ENCODE measurements at regions not wholly inside any gene's neighbourhood (a gene's known extent, or its start where the extent isn't known, plus 50 kb on each side); places are given as distances from the start of the nearest gene placed in this dataset.

DNA sequence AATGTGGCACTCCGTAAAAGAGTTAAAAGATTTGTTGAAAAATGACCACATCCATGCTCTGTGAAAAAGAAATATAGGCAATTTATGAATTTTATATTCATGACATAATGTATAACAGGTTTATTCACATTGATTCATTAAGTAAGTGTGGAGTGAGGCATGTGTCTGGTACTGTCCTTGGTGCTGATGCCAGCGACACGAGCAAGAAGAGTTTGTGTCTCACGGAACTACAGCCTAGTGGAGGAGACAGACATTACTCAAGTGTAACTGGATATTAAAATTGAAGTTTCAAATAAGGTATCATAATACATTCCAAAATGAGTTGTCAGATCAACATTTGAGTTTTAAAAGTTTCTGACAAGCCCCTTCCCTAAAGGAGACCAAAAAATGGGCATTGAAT is 122.7 kb upstream of the PRNP start:
- intact Hi-C loops (cut with DNase I): no loop called here
- DNase-seq (ENCODE audit: low spot score): no peak

GRCh38 chr20:4563031-4563430 is 123.2 kb upstream of the PRNP start:
- intact Hi-C loops (cut with DNase I): no loop called here
- DNase-seq (ENCODE audit: low spot score): no peak

DNA sequence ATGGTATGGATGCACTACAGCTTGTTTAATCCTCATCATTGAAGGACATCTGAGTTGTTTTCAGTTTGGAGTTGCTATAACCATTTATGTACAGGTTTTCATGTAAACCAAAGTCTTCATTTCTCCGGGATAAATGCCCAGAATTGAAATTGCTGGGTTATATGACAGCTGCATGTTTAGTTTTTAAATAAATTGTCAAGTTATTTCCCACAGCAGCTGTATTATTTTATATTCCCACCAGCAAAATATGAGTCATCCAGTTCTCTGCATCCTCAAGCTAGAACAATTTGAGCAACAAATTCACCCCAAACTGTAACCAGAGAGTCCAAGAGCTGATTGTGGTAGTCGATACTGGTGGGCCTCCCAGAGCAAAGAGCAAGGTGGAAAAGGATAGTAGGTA is 125.6 kb upstream of the PRNP start:
- no peak for DNase-seq (ENCODE audit: low spot score)
- intact Hi-C loops (cut with DNase I): no loop called here

- no peak for DNase-seq (ENCODE audit: low spot score)
- intact Hi-C loops (cut with DNase I): no loop called here
These were observed 126.3 kb upstream of the PRNP start for GRCh38 chr20:4559906-4560305.

- no peak for DNase-seq (ENCODE audit: low spot score)
- intact Hi-C loops (cut with DNase I): no loop called here
These were observed 127.2 kb upstream of the PRNP start for GRCh38 chr20:4559106-4559505.

- DNase-seq (ENCODE audit: low spot score): no peak
- intact Hi-C loops (cut with DNase I): no loop called here
These were observed 129.5 kb upstream of the PRNP start for GRCh38 chr20:4556781-4557180.

DNA sequence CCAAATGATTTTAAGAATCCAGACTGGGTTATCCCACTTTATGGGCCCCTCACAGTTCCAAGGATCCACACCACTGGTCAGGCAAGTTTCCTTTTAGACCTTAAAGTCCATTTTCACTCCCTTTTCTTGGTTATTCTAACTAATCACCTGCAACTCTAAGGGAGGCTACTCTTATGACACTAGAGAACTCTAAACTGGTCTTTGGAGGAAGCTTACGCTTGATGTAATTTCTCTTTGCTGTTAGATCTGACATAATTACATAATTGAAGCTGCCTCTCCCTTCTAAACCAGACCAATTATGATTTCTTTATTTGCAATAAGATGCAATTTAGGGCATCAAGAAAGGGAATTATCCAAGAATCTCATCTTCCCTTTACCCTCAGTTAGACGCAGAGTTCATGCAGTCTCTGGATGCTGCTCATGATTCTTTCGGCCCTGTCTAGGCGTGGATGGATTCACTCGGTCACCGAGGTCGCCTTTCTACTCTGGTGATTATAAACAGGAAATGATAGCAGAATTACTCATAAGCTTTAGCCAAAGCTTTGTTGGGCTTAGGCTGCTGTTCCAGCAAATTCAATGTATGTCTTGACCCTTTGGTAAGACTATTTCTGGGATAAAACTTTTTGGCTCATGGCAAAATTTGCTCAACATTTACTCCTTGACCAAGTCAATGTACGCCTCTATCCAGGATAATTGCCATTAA is 130.9 kb upstream of the PRNP start:
- intact Hi-C loops (cut with DNase I): no loop called here
- DNase-seq (ENCODE audit: low spot score): no peak

DNA sequence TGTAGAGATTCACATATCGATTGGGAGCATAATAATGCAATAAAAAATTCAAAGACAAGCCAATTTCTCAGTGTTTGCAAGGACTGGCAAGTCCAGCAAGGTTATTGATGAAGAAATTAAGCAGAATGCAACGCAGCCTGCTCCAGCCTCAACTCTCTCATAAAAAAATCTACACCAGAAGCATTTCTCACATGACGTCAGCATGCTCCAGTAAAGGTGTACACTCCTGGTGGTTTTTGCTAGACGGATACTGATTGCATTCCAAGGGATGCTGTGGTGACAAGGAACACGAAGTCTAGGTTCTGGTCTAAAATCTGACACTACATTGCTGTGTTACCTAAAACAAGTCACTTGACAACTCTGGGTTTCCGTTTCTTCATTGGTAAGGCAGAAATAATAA is 131.9 kb upstream of the PRNP start:
- intact Hi-C loops (cut with DNase I): no loop called here

DNA sequence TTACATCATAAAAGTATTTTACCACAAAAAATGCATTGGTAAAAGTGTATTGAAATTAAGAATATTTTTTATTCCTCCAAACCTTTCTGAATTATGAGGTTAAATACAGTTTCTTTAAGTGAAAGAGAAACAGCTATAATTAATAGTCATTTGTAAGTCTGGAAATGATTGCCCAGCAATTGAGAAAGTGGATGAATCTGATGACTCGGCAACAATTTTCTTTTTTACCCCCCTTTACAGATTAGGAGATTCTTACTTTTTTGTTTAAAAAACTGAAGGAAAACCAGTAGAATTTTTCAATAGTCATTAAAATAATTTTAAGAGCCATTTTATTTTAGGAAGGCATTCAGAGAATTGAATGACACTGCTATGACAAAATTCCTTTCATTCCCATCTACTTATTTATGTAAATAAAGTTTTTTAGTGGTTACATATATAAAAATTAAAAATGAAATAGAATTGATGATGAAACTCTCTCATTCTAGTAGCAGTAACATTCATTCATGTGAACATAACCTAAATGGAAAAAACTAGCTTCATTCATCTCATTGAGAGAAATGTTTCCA is 134.1 kb upstream of the PRNP start:
- intact Hi-C loops (cut with DNase I): no loop called here
- DNase-seq (ENCODE audit: low spot score): no peak

More for the DNA sequence above, 131.9 kb upstream of the PRNP start:
- no peak for DNase-seq (ENCODE audit: low spot score)

GRCh38 chr20:4550740-4551139 is 135.5 kb upstream of the PRNP start:
- intact Hi-C loops (cut with DNase I): no loop called here
- DNase-seq (ENCODE audit: low spot score): no peak

GRCh38 chr20:4549711-4550259 is 136.5 kb upstream of the PRNP start:
- DNase-seq (ENCODE audit: low spot score): no peak
- intact Hi-C loops (cut with DNase I): no loop called here

DNA sequence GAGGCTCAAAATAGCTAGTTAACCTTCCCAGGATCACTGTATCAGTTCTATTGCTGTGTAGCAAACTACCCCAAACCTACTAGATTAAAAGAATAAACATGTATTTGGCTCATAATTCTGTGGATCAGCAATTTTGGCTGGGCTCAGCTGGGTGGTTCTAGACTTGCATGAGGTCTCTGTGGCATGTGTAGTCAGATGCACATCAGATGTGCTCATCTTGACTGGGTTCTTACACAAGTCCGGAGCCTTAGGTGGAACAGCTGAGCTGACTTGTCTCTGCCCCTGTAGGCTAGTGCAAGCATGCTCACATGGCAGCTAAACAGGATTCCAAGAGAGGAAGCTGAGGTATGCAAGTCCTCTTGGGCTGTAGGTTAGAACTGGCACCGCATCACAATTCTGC is 137.7 kb upstream of the PRNP start:
- no peak for DNase-seq (ENCODE audit: low spot score)
- intact Hi-C loops (cut with DNase I): no loop called here

GRCh38 chr20:4546786-4547185 is 139.5 kb upstream of the PRNP start:
- intact Hi-C loops (cut with DNase I): no loop called here
- DNase-seq (ENCODE audit: low spot score): no peak

GRCh38 chr20:4546342-4546741 is 139.9 kb upstream of the PRNP start:
- intact Hi-C loops (cut with DNase I): no loop called here
- DNase-seq (ENCODE audit: low spot score): no peak

DNA sequence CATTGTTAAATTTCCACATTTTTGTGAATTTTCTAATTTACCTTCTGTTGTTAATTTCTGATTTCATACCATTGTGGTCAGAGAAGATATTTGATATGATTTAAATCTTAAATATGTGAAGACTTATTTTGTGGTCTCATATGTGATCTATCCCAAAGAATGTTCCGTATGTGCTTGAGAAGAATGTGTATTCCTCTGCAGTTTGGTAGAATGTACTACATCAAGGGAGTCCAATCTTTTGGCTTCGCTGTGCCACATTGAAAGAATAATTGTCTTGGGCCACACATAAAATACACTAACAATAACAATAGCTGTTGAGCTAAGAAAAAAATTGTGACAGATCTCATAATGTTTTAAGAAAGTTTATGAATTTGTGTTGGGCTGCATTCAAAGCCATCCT is 140.7 kb upstream of the PRNP start:
- intact Hi-C loops (cut with DNase I): no loop called here
- DNase-seq (ENCODE audit: low spot score): no peak

GRCh38 chr20:4544765-4545164 is 141.5 kb upstream of the PRNP start:
- no peak for DNase-seq (ENCODE audit: low spot score)
- intact Hi-C loops (cut with DNase I): no loop called here

DNA sequence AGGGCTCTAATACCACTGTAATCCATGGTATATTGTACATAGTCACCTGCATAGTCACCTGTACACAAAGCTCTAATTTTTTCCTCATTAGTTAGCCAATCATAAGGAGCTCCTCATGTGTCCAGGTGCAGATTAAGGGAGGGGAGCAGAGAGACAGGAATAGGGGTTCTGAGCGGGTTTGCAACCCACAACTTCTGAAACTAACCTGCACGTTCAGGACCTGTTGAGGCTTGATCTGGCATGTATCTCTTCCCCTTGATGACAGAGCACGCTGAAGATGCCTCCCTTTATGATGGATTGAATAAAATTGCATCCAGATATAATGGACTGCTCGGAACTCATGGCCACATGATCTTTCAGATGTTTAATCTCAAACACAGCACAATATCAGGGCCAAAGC is 144.0 kb upstream of the PRNP start:
- DNase-seq (ENCODE audit: low spot score): no peak
- intact Hi-C loops (cut with DNase I): no loop called here

- no peak for DNase-seq (ENCODE audit: low spot score)
- intact Hi-C loops (cut with DNase I): no loop called here
These were observed 151.9 kb upstream of the PRNP start for GRCh38 chr20:4534315-4534714.

DNA sequence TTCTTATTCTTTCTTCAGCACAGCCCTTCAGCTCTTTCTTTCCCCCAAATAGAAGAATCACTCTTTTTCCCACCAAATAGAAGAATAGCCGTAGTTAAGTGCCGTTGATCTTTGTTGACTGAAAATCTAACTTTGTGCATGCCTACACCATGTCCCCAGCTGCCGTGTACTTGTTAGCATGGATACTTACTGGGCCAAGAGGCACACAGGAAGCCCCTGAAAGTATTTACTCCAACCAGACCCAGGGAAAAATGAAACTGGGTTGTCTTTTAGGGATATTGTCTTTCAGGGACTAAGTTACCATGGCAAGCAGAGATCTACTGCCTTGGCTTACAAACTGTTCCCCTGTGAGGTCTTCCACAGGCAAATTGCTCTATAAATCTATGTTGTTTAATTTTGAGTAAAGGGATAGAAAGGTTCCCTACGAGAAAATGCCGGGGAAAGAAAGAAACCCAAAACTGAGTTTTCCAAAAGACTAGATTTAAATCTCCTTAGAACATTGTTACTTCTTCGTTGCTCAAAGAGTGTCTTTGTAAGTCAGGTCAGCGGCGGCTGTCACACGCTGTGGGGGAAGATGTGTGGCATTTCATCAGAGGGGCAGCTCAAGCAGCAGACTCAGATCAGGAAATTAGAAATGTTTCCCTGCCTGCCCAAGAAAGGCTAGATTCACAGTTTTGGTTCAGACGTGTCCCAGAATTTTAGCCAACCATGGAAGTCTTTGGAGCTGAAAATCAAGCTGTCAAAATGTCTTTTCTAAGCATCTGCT is 152.7 kb upstream of the PRNP start:
- intact Hi-C loops (cut with DNase I): no loop called here
- no peak for DNase-seq (ENCODE audit: low spot score)

DNA sequence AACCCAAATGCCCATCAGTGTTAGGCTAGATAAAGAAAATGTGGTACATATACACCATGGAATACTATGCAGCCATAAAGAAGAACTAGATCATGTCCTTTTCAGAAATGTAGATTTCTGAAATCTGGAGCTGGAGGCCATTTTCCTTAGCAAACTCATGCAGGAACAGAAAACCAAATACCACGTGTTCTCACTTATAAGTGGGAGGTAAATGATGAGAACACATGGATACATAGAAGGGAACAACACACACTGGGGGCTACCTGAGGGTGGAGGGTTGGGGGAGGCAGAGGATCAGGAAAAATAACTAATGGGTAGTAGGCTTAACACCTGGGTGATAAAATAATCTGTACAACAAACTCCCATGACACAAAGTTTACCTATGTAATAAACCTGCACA is 153.5 kb upstream of the PRNP start:
- intact Hi-C loops (cut with DNase I): no loop called here
- DNase-seq (ENCODE audit: low spot score): no peak

DNA sequence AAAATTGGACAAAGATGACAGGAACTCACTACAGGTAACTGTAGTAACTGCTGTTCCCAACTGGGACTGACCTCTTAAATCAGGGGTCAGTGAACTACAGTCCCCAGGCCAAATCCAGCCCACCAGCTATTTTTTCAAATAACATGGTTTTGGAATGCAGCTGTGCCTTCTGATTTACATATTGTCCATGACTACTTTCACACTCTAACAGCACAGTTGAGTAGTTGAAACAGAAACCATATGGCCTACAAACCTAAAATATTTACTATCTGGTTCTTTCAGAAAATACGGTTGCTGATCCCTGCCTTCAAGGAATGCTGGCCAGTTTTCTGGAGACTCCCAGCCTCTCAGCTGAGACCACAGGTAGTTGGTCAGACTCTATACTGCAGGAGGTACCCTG is 161.5 kb upstream of the PRNP start:
- intact Hi-C loops (cut with DNase I): no loop called here
- DNase-seq (ENCODE audit: low spot score): no peak
